Liver (tissue), 8 donors: ENCODE measurements at regions not wholly inside any gene's neighbourhood (a gene's known extent, or its start where the extent isn't known, plus 50 kb on each side); places are given as distances from the start of the nearest gene placed in this dataset.

ENCODE experiments used
- DNase-seq: peaks from one replicate; pipeline ENCODE4 v3.0.0-alpha.2; 2017; ENCODE audit warnings: low spot score
- H3K27ac ChIP-seq, 2 donors: one replicate each; pipeline ENCODE4 v1.7.0; 2013; ENCODE audit warnings: inconsistent platforms in 2 of 2, low read length in 2 of 2, control low read depth in 1 of 2, low read depth in 1 of 2, mild to moderate bottlenecking in 1 of 2
- H3K27me3 ChIP-seq, 4 donors: one replicate each; pipeline versions ENCODE4 v1.6.1 to v1.7.0; 2013; ENCODE audit warnings: low read length in 3 of 4, inconsistent platforms in 1 of 4, mild to moderate bottlenecking in 1 of 4, moderate library complexity in 1 of 4; ENCODE audit not compliant: control insufficient read depth in 4 of 4, insufficient read depth in 4 of 4
- H3K36me3 ChIP-seq, 4 donors: one replicate each; pipeline versions ENCODE4 v1.6.1 to v1.7.0; 2013; ENCODE audit warnings: low read length in 3 of 4, mild to moderate bottlenecking in 3 of 4, low read depth in 1 of 4, moderate library complexity in 1 of 4; ENCODE audit not compliant: control insufficient read depth in 4 of 4, insufficient read depth in 3 of 4
- H3K4me1 ChIP-seq, 4 donors: one replicate each; pipeline versions ENCODE4 v1.6.1 to v1.7.0; 2013; ENCODE audit warnings: low read length in 3 of 4, mild to moderate bottlenecking in 3 of 4, moderate library complexity in 1 of 4; ENCODE audit not compliant: control insufficient read depth in 4 of 4, insufficient read depth in 4 of 4
- H3K4me3 ChIP-seq, 3 donors: one replicate each; pipeline versions ENCODE4 v1.6.1 to v1.7.0; 2013; ENCODE audit warnings: low read length in 3 of 3, control low read depth in 1 of 3, low read depth in 1 of 3, mild to moderate bottlenecking in 1 of 3
- H3K9ac ChIP-seq, 2 donors: one replicate each; pipeline ENCODE4 v1.7.0; 2013; ENCODE audit warnings: low read length in 2 of 2, mild to moderate bottlenecking in 2 of 2, moderate library complexity in 2 of 2, control low read depth in 1 of 2, low read depth in 1 of 2
- H3K9me3 ChIP-seq, 4 donors: one replicate each; pipeline versions ENCODE4 v1.6.1 to v1.7.0; 2013; ENCODE audit warnings: low read length in 3 of 4; ENCODE audit not compliant: control insufficient read depth in 4 of 4
- CTCF ChIP-seq: fragments of 150-350 bp; IDR thresholded peaks from 2 replicates; pipeline ENCODE4 v1.5.1; 2017; ENCODE audit warnings: improper control_type of control experiment, low read depth, low read length; ENCODE audit not compliant: missing input control
- EGR1 ChIP-seq, 2 donors: IDR thresholded peaks; 2 replicates each; pipeline ENCODE4 v1.6.1; 2016 to 2018; ENCODE audit warnings: antibody characterized with exemption in 2 of 2, low read depth in 2 of 2
- FOXA1 ChIP-seq: IDR thresholded peaks from 2 replicates; pipeline ENCODE4 v1.6.1; 2016; ENCODE audit warnings: antibody characterized with exemption
- FOXA2 ChIP-seq: IDR thresholded peaks from 2 replicates; pipeline ENCODE4 v1.6.1; 2016; ENCODE audit warnings: antibody characterized with exemption
- GABPA ChIP-seq, 2 donors: IDR thresholded peaks in 1 of 2; conservative IDR thresholded peaks in 1 of 2; 2 replicates each; pipeline ENCODE4 v1.6.1; 2016; ENCODE audit warnings: antibody characterized with exemption in 2 of 2, mild to moderate bottlenecking in 1 of 2, moderate library complexity in 1 of 2
- HNF4A ChIP-seq, 2 donors: conservative IDR thresholded peaks; 2 replicates each; pipeline ENCODE4 v1.6.1; 2016; ENCODE audit warnings: antibody characterized with exemption in 2 of 2, mild to moderate bottlenecking in 2 of 2
- JUND ChIP-seq, 2 donors: IDR thresholded peaks; 2 replicates each; pipeline ENCODE4 v1.6.1; 2016; ENCODE audit warnings: antibody characterized with exemption in 2 of 2
- MAX ChIP-seq: IDR thresholded peaks from 2 replicates; pipeline ENCODE4 v1.6.1; 2016; ENCODE audit warnings: antibody characterized with exemption
- NR2F2 ChIP-seq: IDR thresholded peaks from 2 replicates; pipeline ENCODE4 v1.6.1; 2016; ENCODE audit warnings: antibody characterized with exemption
- RAD21 ChIP-seq, 2 donors: IDR thresholded peaks; 2 replicates each; pipeline ENCODE4 v1.6.1; 2016; ENCODE audit warnings: antibody characterized with exemption in 2 of 2, mild to moderate bottlenecking in 2 of 2
- RXRA ChIP-seq, 2 donors: IDR thresholded peaks; 2 replicates each; pipeline ENCODE4 v1.6.1; 2017 to 2018; ENCODE audit warnings: antibody characterized with exemption in 2 of 2, mild to moderate bottlenecking in 1 of 2
- TAF1 ChIP-seq: conservative IDR thresholded peaks from 2 replicates; pipeline ENCODE4 v1.6.1; 2016; ENCODE audit warnings: antibody characterized with exemption, mild to moderate bottlenecking
- YY1 ChIP-seq: IDR thresholded peaks from 2 replicates; pipeline ENCODE4 v1.6.1; 2016; ENCODE audit warnings: antibody characterized with exemption, mild to moderate bottlenecking
- ZBTB33 ChIP-seq: IDR thresholded peaks from 2 replicates; pipeline ENCODE4 v1.6.1; 2016; ENCODE audit warnings: antibody characterized with exemption
- WGBS: extraction: QIAGEN DNeasy Blood & Tissue Kit; methylation state at CpG from one replicate; pipeline ENCODE4 v1.1.7; 2013; 5-methylcytosine and 5-hydroxymethylcytosine counted together
- TF ChIP-seq, protein P1 (sequence below): IDR thresholded peaks from 2 replicates; pipeline ENCODE4 v1.6.1; 2016; ENCODE audit warnings: antibody characterized with exemption, mild to moderate bottlenecking
- donor health status: healthy.
- donor health status: healthy.
- donor health status: healthy.
- donor health status: healthy.
- donor health status: healthy.

DNA sequence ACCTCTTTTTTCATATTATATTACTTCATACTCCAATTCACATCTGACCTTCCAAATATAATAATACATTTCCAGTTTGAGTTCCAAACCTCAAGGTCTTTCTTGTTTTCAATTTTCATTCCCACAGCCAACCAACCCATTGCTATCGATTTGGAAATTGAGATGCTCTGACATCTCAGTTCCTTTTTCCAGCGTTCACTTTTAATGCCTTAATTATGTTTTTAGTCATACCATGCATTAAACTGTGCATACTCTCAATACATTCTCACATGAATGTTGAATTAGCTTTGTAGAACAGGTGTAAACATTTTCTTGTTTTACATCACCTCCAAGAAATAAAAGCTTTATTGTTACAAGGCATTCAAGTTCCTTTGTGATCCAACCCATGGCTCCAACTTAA, 294.2 kb upstream of the ANO3 start:
- WGBS, result 84% methylated on average over 2 of the region's 2 CpGs
- DNase-seq, result no peak
- TF ChIP-seq JUND (IDR thresholded peaks at IDR 0.05), result no peak
- no peak for TF ChIP-seq RXRA (IDR thresholded peaks at IDR 0.05)
- TF ChIP-seq YY1, result no peak
- TF ChIP-seq FOXA2, result no peak
- TF ChIP-seq FOXA1, result no peak
- TF ChIP-seq TAF1, result no peak
- TF ChIP-seq MAX, result no peak
- TF ChIP-seq, protein P1, sequence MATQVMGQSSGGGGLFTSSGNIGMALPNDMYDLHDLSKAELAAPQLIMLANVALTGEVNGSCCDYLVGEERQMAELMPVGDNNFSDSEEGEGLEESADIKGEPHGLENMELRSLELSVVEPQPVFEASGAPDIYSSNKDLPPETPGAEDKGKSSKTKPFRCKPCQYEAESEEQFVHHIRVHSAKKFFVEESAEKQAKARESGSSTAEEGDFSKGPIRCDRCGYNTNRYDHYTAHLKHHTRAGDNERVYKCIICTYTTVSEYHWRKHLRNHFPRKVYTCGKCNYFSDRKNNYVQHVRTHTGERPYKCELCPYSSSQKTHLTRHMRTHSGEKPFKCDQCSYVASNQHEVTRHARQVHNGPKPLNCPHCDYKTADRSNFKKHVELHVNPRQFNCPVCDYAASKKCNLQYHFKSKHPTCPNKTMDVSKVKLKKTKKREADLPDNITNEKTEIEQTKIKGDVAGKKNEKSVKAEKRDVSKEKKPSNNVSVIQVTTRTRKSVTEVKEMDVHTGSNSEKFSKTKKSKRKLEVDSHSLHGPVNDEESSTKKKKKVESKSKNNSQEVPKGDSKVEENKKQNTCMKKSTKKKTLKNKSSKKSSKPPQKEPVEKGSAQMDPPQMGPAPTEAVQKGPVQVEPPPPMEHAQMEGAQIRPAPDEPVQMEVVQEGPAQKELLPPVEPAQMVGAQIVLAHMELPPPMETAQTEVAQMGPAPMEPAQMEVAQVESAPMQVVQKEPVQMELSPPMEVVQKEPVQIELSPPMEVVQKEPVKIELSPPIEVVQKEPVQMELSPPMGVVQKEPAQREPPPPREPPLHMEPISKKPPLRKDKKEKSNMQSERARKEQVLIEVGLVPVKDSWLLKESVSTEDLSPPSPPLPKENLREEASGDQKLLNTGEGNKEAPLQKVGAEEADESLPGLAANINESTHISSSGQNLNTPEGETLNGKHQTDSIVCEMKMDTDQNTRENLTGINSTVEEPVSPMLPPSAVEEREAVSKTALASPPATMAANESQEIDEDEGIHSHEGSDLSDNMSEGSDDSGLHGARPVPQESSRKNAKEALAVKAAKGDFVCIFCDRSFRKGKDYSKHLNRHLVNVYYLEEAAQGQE, result no peak
- TF ChIP-seq HNF4A (conservative IDR thresholded peaks at IDR 0.05), result no peak
- no peak for TF ChIP-seq ZBTB33
- TF ChIP-seq GABPA (IDR thresholded peaks at IDR 0.05 in 1 of 2, conservative IDR thresholded peaks at IDR 0.05 in 1 of 2), result no peak
- TF ChIP-seq CTCF, result no peak
- TF ChIP-seq RAD21 (IDR thresholded peaks at IDR 0.05), result no peak
- H3K4me1 ChIP-seq, result no peaks in the 10 kb centered on the region
- no peak overlapping the region for H3K27ac ChIP-seq
- H3K36me3 ChIP-seq, result no peaks in the 10 kb centered on the region
- H3K9me3 ChIP-seq, result no peaks in the 10 kb centered on the region
- H3K4me3 ChIP-seq, result no peak overlapping the region
- H3K9ac ChIP-seq, result no peak overlapping the region
- H3K27me3 ChIP-seq, result no peaks in the 10 kb centered on the region

DNA sequence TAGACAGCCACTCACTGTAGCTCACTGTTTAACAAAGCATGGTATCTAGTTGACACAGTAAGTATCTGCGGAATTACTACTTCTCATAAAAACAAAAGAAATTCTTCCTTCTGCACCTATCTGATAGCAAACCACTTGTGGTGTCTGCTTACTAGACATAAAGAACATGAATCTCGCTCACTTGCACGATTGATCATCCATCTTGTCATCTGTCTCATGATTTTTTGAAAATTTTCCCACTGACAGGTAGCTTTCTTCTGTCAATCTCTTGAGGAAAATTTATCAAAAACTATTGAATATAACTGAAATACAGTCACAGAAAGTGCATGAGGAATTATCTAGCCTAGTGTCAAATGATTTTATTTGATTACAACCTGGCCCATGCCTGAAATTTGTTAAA, 291.6 kb upstream of the ANO3 start:
- Histone ChIP-seq H3K4me1 (no peaks in the 10 kb centered on the region), H3K27ac (no peak overlapping the region), H3K27me3 (no peaks in the 10 kb centered on the region), H3K9me3 (no peaks in the 10 kb centered on the region), H3K36me3 (no peaks in the 10 kb centered on the region), H3K4me3 (no peak overlapping the region), H3K9ac (no peak overlapping the region)
- DNase-seq, result no peak
- WGBS, result 75% methylated on average over 3 of the region's 3 CpGs
- TF ChIP-seq GABPA (IDR thresholded peaks at IDR 0.05 in 1 of 2, conservative IDR thresholded peaks at IDR 0.05 in 1 of 2) (no peak), EGR1 (IDR thresholded peaks at IDR 0.05; ENCODE audit: low read depth in 2 of 2) (no peak), YY1 (no peak), NR2F2 (no peak), RXRA (IDR thresholded peaks at IDR 0.05) (no peak), CTCF (no peak), ZBTB33 (no peak), FOXA2 (no peak)
